ENCODE measurements at regions not wholly inside any gene's neighbourhood (a gene's known extent, or its start where the extent isn't known, plus 50 kb on each side); places are given as distances from the start of the nearest gene placed in this dataset.

DNA sequence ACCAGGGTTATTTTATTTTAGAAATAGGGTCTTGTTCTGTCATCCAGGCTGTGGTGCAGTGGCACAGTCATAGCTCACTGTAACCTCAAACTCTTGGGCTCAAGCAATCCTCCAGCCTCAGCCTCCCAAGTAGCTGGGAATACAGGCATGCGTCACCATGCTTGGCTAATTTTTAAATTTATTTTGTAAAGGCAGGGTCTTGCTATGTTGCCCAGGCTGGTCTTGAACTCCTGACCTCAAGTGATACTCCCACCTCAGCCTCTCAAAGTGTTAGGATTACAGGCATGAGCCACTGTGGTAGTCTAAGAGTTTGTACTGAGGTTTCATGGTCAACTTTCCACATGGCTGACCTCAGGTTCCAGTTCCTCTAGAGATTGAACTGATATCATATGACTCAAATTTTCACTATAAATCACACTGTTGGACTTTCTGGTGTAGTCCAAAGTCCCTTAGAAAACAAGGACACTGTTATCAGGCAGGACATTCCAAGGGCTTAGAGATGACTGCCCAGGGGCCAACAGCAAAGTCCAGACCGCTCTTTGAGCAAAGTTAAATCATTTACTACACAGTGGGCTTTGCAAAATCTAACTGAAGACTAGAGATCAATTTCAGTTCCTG, 82.0 kb upstream of the MEX3C start:
- H3K4me1 Mint-ChIP-seq, result peaks cover 2% of the 10 kb centered on the region
- H3K27ac Mint-ChIP-seq, result no peak overlapping the region
- POLR2A ChIA-PET, result no interaction called here
- CTCF ChIA-PET, result no interaction called here
- H3K36me3 Mint-ChIP-seq (ENCODE audit: low read depth), result no peaks in the 10 kb centered on the region
- no peak overlapping the region for H3K4me3 Mint-ChIP-seq
- no peaks in the 10 kb centered on the region for H3K27me3 Mint-ChIP-seq
- no peaks in the 10 kb centered on the region for H3K9me3 Mint-ChIP-seq
- no peak for DNase-seq

DNA sequence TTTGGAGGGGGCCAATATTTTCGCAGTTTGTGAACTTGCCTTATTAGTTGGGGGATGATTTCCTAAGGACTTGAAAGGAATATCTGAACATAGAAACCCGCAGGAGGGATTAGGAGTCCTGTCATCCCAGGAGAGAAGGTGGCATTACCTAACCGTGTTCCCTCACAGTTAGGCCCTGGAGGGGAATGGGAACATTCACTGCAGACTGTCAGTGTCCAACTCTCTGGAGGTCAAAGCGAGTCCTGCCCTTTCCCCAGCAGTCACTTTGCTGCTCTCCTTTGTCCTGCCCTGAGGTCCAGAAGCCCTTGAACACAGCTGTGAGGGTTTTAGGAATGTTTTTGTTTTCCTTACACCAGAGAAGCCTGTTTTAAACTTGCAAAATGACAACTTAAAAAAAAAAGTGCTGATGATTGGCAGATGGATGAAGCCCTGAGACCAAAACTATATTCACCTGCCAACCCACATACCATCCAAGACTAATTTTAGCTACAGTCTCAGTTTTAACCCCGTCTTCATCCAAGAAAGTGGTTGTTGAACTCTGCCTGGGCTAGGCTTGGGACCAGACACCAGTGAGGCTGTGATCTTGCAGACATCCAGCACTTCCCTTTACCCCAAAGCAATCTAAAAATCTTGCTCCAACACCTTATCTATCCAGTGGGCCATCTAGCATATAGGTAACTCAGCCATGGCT, 90.5 kb upstream of the MEX3C start:
- CTCF ChIA-PET, result no interaction called here
- Mint-ChIP-seq H3K27me3 (peaks cover 2% of the 10 kb centered on the region), H3K27ac (no peak overlapping the region), H3K4me1 (no peaks in the 10 kb centered on the region), H3K36me3 (ENCODE audit: low read depth) (no peaks in the 10 kb centered on the region), H3K4me3 (no peak overlapping the region), H3K9me3 (no peaks in the 10 kb centered on the region)
- DNase-seq, result no peak
- POLR2A ChIA-PET, result no interaction called here

DNA sequence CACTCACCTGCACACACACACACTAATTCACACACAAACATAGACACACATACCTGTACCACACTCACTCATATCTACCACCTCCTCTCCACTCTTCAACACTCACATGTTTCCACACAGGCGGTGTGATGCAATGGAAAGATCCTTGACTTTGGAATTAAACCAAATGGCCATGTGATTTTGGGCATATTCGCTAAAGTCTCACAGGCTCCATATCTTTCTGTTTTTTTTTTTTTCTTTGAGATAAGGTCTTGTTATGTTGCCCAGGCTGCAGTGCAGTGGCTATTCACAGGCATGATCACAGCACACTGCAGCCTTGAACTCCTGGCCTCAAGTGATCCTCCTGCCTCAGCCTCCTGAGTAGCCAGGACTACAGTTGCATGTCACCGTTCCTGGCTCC, 91.1 kb upstream of the MEX3C start:
- Mint-ChIP-seq H3K4me1 (no peaks in the 10 kb centered on the region), H3K27me3 (peaks cover 2% of the 10 kb centered on the region), H3K36me3 (ENCODE audit: low read depth) (no peaks in the 10 kb centered on the region), H3K27ac (no peak overlapping the region), H3K9me3 (no peaks in the 10 kb centered on the region), H3K4me3 (no peak overlapping the region)
- POLR2A ChIA-PET, result no interaction called here
- DNase-seq, result no peak
- CTCF ChIA-PET, result no interaction called here

DNA sequence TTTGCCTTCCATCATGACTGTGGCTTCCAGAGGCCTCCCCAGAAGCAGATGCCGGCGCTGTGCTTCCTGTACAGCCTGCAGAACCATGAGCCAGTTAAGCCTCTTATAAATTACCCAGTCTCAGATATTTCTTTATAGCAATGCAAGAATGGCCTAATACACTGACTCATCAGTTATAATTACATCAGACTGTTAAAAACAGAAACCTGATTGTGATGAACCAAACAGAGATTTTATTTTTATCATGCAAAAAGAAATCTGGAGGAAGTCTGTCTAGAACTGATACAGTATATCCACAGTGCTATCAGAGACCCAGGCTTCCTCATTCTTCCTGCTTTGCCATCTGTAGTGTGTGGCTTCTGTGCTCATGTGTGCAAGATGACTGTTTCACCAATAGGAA, 93.4 kb upstream of the MEX3C start:
- H3K36me3 Mint-ChIP-seq (ENCODE audit: low read depth), result no peaks in the 10 kb centered on the region
- H3K27me3 Mint-ChIP-seq, result no peaks in the 10 kb centered on the region
- ChIA-PET POLR2A (no interaction called here), CTCF (no interaction called here)
- H3K9me3 Mint-ChIP-seq, result no peaks in the 10 kb centered on the region
- H3K4me3 Mint-ChIP-seq, result no peak overlapping the region
- no peak for DNase-seq
- no peak overlapping the region for H3K27ac Mint-ChIP-seq
- no peaks in the 10 kb centered on the region for H3K4me1 Mint-ChIP-seq

DNA sequence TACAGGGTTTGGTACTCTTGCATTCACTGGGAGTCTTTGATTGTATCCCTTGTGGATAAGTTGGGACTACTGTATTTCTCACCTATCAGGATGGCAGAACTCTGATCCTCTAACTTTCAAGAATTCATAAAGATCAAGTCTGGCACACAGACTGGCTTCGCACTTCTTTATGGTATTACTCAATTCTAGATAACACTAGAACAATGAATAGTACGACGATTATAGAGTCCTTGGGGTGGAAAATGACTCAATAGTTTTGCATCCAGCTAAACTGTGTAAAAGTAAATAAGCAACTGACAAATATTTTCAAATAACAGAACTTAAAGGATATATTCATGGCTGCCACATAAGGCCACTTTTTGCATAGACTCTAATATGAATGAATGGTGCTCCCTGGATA, 103.4 kb upstream of the MEX3C start:
- Mint-ChIP-seq H3K36me3 (ENCODE audit: low read depth) (no peaks in the 10 kb centered on the region), H3K4me3 (no peak overlapping the region), H3K9me3 (no peaks in the 10 kb centered on the region), H3K27me3 (peaks cover 2% of the 10 kb centered on the region), H3K27ac (no peak overlapping the region), H3K4me1 (no peaks in the 10 kb centered on the region)
- no peak for DNase-seq
- ChIA-PET POLR2A (no interaction called here), CTCF (no interaction called here)

DNA sequence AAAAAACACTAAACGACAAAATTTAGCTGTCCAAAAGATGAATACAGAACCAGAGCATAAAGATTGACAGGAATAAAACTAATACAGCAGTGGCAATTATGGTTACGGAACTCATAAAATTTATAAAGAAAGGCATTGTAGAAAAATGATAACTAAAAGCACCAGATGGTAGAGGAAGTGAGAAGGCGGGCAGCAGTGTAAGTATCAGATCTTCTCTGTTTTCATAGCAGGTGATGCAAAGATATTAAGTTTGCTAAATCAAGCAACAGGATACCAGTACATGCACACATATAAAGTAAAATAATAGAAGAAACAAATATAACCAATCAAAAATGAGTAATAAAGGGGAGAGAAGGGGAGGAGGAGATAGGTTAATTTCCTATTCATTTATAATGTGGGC, 103.9 kb upstream of the MEX3C start:
- POLR2A ChIA-PET, result no interaction called here
- DNase-seq, result no peak
- CTCF ChIA-PET, result no interaction called here
- Mint-ChIP-seq H3K4me1 (no peaks in the 10 kb centered on the region), H3K4me3 (no peak overlapping the region), H3K9me3 (no peaks in the 10 kb centered on the region), H3K27ac (no peak overlapping the region), H3K36me3 (ENCODE audit: low read depth) (no peaks in the 10 kb centered on the region), H3K27me3 (peaks cover 2% of the 10 kb centered on the region)

DNA sequence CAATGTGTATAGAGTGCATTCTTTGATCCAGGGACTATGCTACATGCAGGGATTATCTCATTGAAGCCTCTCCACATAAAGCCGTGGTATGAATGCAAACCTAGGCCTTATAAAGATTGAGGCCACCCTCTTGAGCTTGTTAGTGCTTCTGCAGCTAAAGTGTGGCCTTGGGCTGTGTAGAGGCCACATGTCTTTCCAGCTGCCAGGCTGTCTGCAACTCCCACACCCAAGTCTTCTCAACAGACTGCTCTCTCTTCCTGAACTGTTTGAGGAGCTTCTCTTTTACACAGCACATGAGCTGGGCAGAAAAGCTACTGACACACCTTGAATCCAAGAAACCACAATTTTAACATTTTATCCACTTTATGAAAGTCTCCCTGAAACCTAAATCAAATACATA, 119.2 kb upstream of the MEX3C start:
- peaks cover 4% of the 10 kb centered on the region for H3K27me3 Mint-ChIP-seq
- no peak overlapping the region for H3K27ac Mint-ChIP-seq
- no peaks in the 10 kb centered on the region for H3K9me3 Mint-ChIP-seq
- no peaks in the 10 kb centered on the region for H3K36me3 Mint-ChIP-seq (ENCODE audit: low read depth)
- DNase-seq, result no peak
- no peaks in the 10 kb centered on the region for H3K4me1 Mint-ChIP-seq
- no peak overlapping the region for H3K4me3 Mint-ChIP-seq
- CTCF ChIA-PET, result no interaction called here
- POLR2A ChIA-PET, result no interaction called here

DNA sequence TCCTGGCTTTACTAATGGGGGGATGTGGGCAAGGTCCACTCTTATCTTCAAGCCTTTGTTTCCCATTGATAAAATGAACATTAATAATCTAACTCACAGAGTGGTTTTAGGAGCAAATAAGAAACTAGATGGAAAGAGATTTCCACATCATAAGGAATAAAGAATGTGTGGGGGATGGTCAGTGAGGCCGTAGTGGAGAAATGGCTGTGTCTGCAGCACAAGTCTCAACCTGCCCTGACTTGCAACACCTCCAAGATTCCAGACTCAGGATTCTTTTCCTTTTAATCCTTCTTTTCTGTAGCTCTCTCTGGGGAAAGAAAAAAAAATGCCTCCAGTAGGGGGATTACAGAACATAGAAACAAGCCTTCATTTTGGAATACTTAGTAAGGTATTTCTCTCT, 124.2 kb upstream of the MEX3C start:
- no peaks in the 10 kb centered on the region for H3K4me1 Mint-ChIP-seq
- POLR2A ChIA-PET, result no interaction called here
- no peak overlapping the region for H3K27ac Mint-ChIP-seq
- no peak overlapping the region for H3K4me3 Mint-ChIP-seq
- no peaks in the 10 kb centered on the region for H3K36me3 Mint-ChIP-seq (ENCODE audit: low read depth)
- no peak for DNase-seq
- CTCF ChIA-PET, result interaction anchor here (1.0 kb wide), 1 partner anchor 488 kb away, joined by 3 read pairs; no protein-coding TSS in a partner anchor
- H3K27me3 Mint-ChIP-seq, result peaks cover 10% of the 10 kb centered on the region
- H3K9me3 Mint-ChIP-seq, result no peaks in the 10 kb centered on the region

DNA sequence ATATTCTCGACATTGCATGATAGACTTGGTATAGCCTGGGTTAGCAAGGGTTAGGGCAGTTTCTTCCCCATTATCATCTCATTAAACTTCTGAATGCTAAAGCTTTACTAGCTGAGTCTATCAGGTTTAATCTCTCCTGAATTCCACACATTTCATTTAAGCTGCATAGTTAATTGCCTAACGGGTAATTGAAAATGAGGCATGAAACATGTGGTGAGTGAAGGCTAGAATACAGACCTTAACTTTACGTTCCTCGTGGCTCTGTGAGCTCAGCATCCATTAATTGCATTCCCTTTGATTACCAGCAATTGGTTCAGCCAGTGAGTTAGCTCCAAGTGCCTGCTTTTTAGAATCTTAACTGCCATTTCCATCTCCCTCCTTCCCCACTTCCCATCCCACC, 126.5 kb upstream of the MEX3C start:
- CTCF ChIA-PET, result interaction anchor here (0.5 to 1.2 kb wide), 3 partner anchors 21 to 214 kb away, joined by 3 read pairs; no protein-coding TSS in a partner anchor
- no peaks in the 10 kb centered on the region for H3K9me3 Mint-ChIP-seq
- peaks cover 10% of the 10 kb centered on the region for H3K27me3 Mint-ChIP-seq
- H3K4me3 Mint-ChIP-seq, result no peak overlapping the region
- no peaks in the 10 kb centered on the region for H3K36me3 Mint-ChIP-seq (ENCODE audit: low read depth)
- POLR2A ChIA-PET, result no interaction called here
- no peak for DNase-seq
- no peak overlapping the region for H3K27ac Mint-ChIP-seq
- H3K4me1 Mint-ChIP-seq, result no peaks in the 10 kb centered on the region

DNA sequence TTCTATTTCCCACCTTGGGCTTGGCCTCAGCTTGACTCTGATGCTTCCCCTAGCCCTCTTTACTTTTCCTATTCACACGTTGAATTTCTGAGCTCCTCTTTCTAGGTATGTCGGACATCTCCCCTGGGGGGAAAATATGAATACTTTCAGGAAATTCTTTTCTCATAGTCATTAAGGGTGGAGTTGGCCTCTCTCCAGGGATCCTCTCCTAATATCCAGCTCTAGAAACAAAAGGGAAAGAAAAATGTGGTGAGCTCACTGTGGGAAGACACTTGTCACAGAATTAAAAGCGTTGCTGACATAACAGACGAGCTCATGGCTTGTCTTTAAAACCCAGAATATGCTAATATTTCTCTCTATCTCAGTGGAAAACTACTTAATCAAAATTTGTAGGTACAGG, 132.7 kb upstream of the MEX3C start:
- H3K27ac Mint-ChIP-seq, result peak overlapping the region; percentile 55
- H3K4me1 Mint-ChIP-seq, result no peaks in the 10 kb centered on the region
- ChIA-PET CTCF (no interaction called here), POLR2A (interaction anchor here (0.6 kb wide), 1 partner anchor 640 kb away, joined by 3 read pairs; no protein-coding TSS in a partner anchor)
- no peaks in the 10 kb centered on the region for H3K9me3 Mint-ChIP-seq
- H3K4me3 Mint-ChIP-seq, result no peak overlapping the region
- no peak for DNase-seq
- no peaks in the 10 kb centered on the region for H3K36me3 Mint-ChIP-seq (ENCODE audit: low read depth)
- peaks cover 10% of the 10 kb centered on the region for H3K27me3 Mint-ChIP-seq

DNA sequence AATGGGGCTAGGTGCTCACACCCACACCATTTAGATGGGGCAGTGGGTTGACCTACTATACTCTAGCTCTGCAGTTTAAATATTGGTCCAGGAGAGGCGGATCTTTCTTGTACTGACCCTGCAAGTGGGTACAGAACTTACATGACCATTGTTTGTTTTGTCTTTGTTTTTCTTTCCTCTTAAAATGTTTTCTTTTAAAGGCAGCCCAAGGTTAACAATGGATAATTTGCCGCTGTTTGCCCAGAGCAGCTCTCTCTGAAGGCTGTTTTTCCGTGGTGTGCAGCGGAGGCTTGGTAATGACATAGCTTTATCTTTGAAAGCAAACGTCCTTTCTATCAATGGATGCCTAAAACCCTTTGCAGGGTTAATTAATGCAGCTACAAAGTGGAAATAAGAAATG, 133.3 kb upstream of the MEX3C start:
- CTCF ChIA-PET, result no interaction called here
- Mint-ChIP-seq H3K4me3 (no peak overlapping the region), H3K36me3 (ENCODE audit: low read depth) (no peaks in the 10 kb centered on the region), H3K27me3 (peaks cover 10% of the 10 kb centered on the region), H3K9me3 (no peaks in the 10 kb centered on the region), H3K27ac (no peak overlapping the region), H3K4me1 (no peaks in the 10 kb centered on the region)
- DNase-seq, result no peak
- POLR2A ChIA-PET, result no interaction called here

DNA sequence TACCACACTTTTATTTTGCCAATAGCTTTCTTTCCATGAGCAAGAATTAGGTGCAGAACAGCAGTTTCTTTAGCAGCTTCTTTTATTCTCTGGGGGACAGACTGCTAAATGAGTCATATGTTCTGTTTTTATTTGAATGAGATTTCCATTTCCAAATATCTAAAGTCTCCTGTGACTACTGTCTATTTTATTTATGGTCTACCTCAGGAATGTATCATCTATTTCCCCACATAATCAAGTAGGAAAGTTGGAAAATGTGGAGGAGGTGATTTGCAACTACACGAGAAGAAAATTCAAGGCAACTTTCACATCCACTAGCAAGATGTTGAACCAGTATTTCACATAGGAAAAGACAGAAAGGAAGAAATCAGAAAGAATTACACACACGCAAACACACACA, 139.9 kb upstream of the MEX3C start:
- ChIA-PET CTCF (no interaction called here), POLR2A (no interaction called here)
- no peaks in the 10 kb centered on the region for H3K9me3 Mint-ChIP-seq
- no peaks in the 10 kb centered on the region for H3K4me1 Mint-ChIP-seq
- no peaks in the 10 kb centered on the region for H3K36me3 Mint-ChIP-seq (ENCODE audit: low read depth)
- H3K4me3 Mint-ChIP-seq, result no peak overlapping the region
- H3K27me3 Mint-ChIP-seq, result peaks cover 21% of the 10 kb centered on the region
- DNase-seq, result no peak
- H3K27ac Mint-ChIP-seq, result no peak overlapping the region

DNA sequence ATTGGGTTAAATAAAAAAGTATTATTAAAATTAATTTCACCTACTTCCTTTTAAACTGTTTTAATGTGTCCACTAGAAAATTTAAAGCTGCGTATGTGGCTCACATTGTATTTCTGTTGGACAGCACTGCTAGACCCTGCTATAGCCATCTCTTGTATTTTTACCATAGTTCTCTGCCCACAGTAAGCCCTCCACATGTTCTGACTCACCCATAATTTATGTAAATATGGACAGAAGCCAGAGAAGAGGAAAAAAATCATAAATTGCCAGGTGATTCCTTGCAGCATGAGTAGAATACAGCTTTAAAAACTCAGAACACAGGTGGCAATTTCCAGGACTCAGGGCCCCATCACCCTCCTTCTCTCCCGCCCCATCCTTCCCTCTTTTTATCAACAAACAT, 142.4 kb upstream of the MEX3C start:
- Mint-ChIP-seq H3K27me3 (peaks cover 18% of the 10 kb centered on the region), H3K27ac (no peak overlapping the region), H3K4me1 (no peaks in the 10 kb centered on the region), H3K36me3 (ENCODE audit: low read depth) (no peaks in the 10 kb centered on the region), H3K4me3 (no peak overlapping the region), H3K9me3 (no peaks in the 10 kb centered on the region)
- CTCF ChIA-PET, result interaction anchor here (0.7 kb wide), 1 partner anchor 743 kb away, joined by 3 read pairs; no protein-coding TSS in a partner anchor
- DNase-seq, result no peak
- POLR2A ChIA-PET, result no interaction called here

DNA sequence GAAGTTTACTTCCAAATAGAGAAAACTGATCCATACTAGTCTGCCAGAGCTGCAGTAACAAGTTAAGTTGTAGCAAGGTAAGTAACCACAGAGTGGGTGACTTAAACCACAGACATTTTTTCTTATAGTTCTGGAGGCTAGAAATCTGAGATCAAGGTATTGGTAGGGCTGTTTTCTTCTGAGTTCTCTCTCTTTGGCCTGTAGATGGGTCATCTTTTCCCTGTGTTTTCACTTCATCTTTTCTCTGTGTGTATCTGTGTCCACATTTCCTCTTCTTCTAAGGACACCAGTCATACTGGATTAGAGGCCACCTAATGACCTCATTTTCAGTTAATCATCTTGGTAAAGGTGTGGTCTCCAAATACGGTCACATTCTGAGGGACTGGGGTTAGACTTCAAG, 142.9 kb upstream of the MEX3C start:
- Mint-ChIP-seq H3K9me3 (no peaks in the 10 kb centered on the region), H3K4me1 (no peaks in the 10 kb centered on the region), H3K36me3 (ENCODE audit: low read depth) (no peaks in the 10 kb centered on the region), H3K27ac (no peak overlapping the region), H3K4me3 (no peak overlapping the region), H3K27me3 (peaks cover 18% of the 10 kb centered on the region)
- no peak for DNase-seq
- POLR2A ChIA-PET, result no interaction called here
- CTCF ChIA-PET, result interaction anchor here (0.7 kb wide), 1 partner anchor 743 kb away, joined by 3 read pairs; no protein-coding TSS in a partner anchor

All from activated CD4-positive, alpha-beta T cell treated with anti-CD3 and anti-CD28 coated beads, Interleukin-2, amount 10 ng/mL, durations not matched to agents 7 days and 5 days (primary cell).